ENCODE measurements at regions not wholly inside any gene's neighbourhood (a gene's known extent, or its start where the extent isn't known, plus 50 kb on each side); places are given as distances from the start of the nearest gene placed in this dataset.
"Not testable (repeated sequence)": the region's sequence is repeated elsewhere in the genome, so short reads cannot be mapped to it uniquely, and the experiment has no call there.

- no peak for DNase-seq
Observed at GRCh38 chr5:83001796-83002381, 75.3 kb downstream of the TMEM167A start.

DNA sequence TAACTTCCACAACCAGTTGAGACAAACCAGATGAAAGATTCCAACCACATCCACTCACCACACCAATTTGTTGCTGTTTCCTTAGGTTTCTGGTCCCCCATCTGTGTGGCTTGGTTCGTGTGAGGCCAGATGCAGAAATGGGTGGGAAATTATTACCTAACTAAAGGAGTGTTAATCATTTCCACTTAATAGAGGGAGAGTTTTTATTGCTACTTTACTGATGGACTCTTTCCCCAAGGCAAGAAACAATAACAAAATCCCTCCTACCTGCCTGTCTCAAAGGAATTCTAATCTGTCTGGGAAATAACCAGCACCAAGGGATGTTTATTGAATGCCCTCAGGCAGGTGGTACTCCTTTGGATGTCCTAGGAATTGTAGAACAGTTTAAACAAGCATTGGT is 76.3 kb downstream of the TMEM167A start:
- no peak for DNase-seq

DNA sequence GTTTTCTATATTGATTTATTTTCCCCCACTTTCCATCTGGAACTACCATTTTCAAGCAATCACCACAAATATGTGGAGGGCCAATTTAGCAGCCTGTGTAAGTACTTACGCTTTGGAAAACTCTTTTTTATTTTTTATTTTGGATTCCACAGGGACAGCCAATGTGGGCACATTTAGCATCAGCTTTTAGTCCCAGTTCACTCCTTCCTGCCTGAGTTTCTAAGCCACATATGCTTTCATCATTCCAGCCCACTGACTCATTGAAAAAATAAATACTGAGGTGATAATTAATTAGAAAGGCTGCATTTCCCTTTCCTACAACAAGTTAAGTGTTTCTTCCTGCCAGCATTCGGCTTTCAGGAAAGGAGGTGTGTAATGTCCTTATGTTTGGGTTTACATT is 76.8 kb downstream of the TMEM167A start:
- DNase-seq, result no peak

GRCh38 chr5:82993416-82993815 is 83.8 kb downstream of the TMEM167A start:
- no peak for DNase-seq

GRCh38 chr5:82992646-82993045 is 84.5 kb downstream of the TMEM167A start:
- no peak for DNase-seq

GRCh38 chr5:82991678-82992323 is 85.4 kb downstream of the TMEM167A start:
- no peak for DNase-seq

DNA sequence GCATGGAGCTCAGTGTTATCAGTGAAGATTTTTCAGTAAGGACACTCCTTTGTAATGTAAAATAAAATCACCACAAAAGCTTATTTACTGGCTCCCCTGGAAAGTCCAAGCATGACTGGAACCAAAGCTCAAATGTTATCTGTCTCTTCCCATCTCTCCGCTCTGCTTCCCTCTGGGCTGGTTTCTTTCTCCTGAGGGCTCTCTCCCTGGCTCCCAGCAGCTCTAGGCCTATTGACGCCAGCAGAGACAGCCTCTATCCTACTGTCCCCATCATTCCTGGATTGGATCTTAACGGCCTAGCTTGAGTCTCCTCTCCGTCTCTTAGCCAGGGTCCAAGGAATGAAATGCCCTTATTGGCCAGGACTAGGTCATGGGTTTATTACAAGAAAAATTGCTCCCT is 86.1 kb downstream of the TMEM167A start:
- DNase-seq, result no peak

GRCh38 chr5:82987188-82987587 is 90.0 kb downstream of the TMEM167A start:
- DNase-seq, result no peak

DNA sequence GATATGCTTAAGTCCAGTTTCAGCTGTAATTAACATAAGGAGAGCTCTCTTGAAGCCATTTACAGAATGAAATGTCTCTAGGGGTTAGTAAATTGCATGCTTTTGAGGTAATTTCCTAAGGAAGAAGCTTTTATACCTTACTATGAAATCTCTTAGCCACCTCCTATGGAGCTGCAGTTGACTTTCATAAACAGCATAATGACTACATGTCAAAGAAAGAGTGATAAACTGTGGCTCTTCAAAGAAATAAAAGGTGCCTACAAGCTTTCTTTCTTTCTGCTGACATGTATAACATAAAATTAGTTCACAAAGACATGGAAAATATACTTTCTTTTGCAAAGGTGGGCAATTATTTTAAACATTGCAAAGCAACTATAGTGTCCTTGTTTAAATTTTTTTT is 90.8 kb downstream of the TMEM167A start:
- no peak for DNase-seq

- no peak for DNase-seq
Observed at GRCh38 chr5:82985763-82986162, 91.4 kb downstream of the TMEM167A start.

- no peak for DNase-seq
Observed at GRCh38 chr5:82984786-82985735, 92.1 kb downstream of the TMEM167A start.

- no peak for DNase-seq
Observed at GRCh38 chr5:82982846-82983245, 94.3 kb downstream of the TMEM167A start.

DNA sequence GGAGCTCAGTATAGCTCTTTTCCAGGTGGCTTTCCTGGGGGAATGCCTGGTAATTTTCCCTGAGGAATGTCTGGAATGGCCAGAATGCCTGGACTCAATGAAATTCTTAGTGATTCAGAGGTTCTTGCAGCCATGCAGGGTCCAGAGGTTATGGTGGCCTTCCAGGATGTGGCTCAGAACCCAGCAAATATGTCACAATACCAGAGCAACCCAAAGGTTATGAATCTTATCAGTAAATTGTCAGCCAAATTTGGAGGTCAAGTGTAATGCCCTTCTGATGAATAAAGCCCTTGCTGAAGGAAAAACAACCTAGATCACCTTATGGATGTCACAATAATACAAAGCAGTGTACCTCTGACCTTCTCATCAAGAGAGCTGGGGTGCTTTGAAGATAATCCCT is 100.3 kb downstream of the TMEM167A start:
- not testable (repeated sequence) for DNase-seq

DNA sequence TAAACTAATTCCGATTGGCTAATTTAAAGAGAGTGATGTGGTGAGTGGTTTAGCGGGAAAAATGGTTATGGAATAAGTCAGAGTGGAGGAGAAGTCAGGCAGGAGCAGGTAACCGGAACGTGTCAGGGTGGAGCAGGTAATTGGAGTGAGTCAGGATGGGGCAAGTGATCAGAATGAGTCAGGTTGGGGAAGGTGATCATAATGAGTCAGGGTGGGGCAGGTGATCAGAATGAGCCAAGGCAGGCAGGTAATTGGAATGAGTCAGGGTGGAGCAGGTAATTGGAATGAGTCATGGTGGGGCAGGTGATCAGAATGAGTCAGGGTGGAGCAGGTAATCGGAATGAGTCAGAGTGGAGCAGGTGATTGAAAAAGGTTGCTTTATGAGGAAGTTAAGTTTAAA is 101.4 kb downstream of the TMEM167A start:
- no peak for DNase-seq

DNA sequence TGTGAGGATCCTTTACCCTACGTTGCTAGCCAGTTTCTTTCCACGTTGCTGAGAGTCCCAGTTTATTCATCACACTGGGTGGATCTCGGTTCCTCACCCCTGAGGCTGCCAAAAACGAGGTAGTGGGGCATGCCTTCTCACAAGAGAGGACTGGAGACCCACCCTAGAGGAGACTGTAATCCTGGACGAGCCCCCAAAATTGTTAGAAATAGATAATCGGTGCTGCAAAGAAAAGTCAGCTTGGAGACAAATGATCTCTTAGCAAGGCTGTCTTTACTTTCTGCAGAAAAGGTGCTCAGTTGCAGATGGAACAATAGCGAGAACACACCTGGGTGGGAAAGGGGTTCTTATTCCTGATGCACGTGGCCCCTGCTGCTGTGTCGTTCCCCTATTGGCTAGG is 101.8 kb downstream of the TMEM167A start:
- DNase-seq, result no peak

DNA sequence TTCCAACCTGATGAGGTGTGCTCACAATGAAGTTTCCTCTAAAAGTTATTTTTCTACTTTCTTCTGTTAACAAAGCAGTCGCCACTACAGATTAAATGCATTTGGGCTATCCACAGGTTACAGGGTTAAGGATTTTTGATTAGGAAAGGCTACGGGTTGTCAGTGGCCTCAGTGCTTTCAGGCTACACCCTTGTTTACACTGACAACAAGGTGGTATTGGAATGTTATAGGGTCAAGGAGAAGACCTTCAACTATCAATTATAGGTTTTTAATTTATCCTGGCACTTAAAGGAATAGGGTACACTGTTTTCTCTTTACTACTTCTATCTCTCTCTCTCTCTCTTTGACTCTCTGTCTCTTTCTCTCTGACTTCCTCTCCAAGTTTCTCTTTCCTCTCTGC is 102.8 kb downstream of the TMEM167A start:
- not testable (repeated sequence) for DNase-seq

GRCh38 chr5:82971901-82972300 is 105.3 kb downstream of the TMEM167A start:
- DNase-seq, result no peak

DNA sequence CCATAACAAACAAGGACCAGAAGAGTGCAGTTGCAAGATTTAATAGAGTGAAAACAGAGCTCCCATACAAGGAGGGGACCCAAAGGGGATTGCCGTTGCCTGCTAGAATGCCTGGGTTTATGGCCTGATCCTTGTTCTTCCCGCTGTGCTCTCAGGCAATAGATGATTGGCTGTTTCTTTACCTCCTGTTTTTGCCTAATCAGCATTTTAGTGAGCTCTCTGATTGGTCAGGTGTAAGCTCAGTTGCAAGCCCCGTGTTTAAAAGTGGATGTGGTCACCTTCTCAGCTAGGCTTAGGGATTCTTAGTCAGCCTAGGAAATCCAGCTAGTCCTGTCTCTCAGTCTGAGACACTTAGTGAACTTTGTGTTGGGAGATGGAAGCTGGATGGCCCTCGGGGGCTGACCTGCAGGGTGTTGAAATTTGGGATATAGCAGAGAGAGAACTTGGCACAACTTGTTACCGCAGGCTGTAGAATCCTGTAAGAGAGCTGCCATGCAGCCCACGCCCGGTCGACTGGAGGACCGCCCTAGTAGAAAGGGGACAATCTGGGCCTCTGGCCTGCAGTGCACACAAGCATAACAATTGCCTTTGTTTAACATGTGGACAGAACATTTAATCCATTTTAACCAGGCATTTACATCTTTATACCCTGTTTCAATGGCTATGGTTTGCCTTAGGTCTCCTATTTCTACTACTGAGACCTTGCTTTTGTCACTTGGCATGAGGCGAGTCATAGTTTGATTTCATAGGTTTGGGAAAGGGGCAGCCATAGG is 106.0 kb downstream of the TMEM167A start:
- DNase-seq, result not testable (repeated sequence)

GRCh38 chr5:82969221-82969976 is 107.8 kb downstream of the TMEM167A start:
- DNase-seq, result not testable (repeated sequence)

GRCh38 chr5:82967072-82967471 is 110.1 kb downstream of the TMEM167A start:
- no peak for DNase-seq

DNA sequence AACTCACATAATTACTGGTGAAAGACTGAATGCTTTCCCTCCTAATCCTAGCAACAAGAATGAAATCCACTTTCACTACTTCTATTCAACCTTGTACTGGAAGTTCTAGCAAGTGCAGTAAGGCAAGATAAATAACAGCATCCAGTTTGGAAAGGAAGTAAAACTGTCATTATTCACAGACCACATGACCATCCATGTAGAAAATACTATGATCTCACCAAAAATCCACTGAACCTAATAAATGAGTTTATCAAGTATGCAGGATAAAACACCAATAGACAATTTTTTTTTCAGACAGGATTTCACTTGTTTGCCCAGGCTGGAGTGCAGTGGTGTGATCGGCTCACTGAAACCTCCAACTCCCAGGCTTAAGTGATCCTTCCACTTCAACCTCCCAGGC is 117.7 kb downstream of the TMEM167A start:
- no peak for DNase-seq

GRCh38 chr5:82956600-82956999 is 120.6 kb downstream of the TMEM167A start:
- DNase-seq, result no peak

All from cerebellar nuclear complex (tissue), 1 donor.